Peyer's patch (tissue), 4 donors: ENCODE measurements at regions not wholly inside any gene's neighbourhood (a gene's known extent, or its start where the extent isn't known, plus 50 kb on each side); places are given as distances from the start of the nearest gene placed in this dataset.

Experiments
- CTCF ChIP-seq, 6 experiments: fragments of 450-650 bp in 4 of 6; fragments of 200-600 bp in 2 of 6; sonication (generic) in 1 of 6; IDR thresholded peaks; one replicate each; pipeline ENCODE4 v1.5.1; 2017 to 2019; ENCODE audit warnings: antibody characterized with exemption in 6 of 6, mild to moderate bottlenecking in 3 of 6, moderate library complexity in 1 of 6
- POLR2A ChIP-seq, 2 donors: fragments of 450-650 bp; IDR thresholded peaks; one replicate each; pipeline ENCODE4 v1.5.1; 2017; ENCODE audit warnings: antibody characterized with exemption in 2 of 2, mild to moderate bottlenecking in 2 of 2, moderate library complexity in 2 of 2

- TF ChIP-seq POLR2A (IDR thresholded peaks at IDR 0.05) (no peak), CTCF (IDR thresholded peaks at IDR 0.05) (no peak)
These were observed 125.6 kb downstream of the BARHL2 start for GRCh38 chr1:90591355-90591969.
